HCT116 (cell line): ENCODE measurements at regions not wholly inside any gene's neighbourhood (a gene's known extent, or its start where the extent isn't known, plus 50 kb on each side); places are given as distances from the start of the nearest gene placed in this dataset.

Source experiments
- ATAC-seq: fragments of 200-7000 bp; cut with Tn5 transposase; 2 replicates; pipeline ENCODE4 v1.9.1; 2020; ENCODE audit warnings: mild to moderate bottlenecking, moderate library complexity
- BruUV-seq: library from RNA; stranded (reverse); fragments of 400-500 nt; replicated peaks from 2 replicates; lab custom pipeline; 2021; lab: Mats Ljungman, UMichigan
- CTCF ChIA-PET: fragments of 300-600 bp; sonication (Branson Sonifier 250); formaldehyde crosslinking; loops from one replicate; lab custom pipeline; 2021; ENCODE audit warnings: antibody characterized with exemption; lab: Charles Lee
- POLR2A ChIA-PET: fragments of 300-600, 350-600 bp; sonication (Branson Sonifier 250); formaldehyde crosslinking; loops from one replicate; lab custom pipeline; 2021; ENCODE audit warnings: antibody characterized with exemption; lab: Charles Lee
- RAD21 ChIA-PET, 2 experiments: fragments of 300-600 bp; sonication (Branson Sonifier 250); formaldehyde crosslinking; loops; one replicate each; lab custom pipeline; 2023; ENCODE audit warnings: low total read pairs in 2 of 2; ENCODE audit not compliant: uncharacterized antibody in 2 of 2, unreplicated experiment in 2 of 2, low non-redundant PET in 1 of 2; lab: Charles Lee
- DNase-seq: peaks from one replicate; pipeline ENCODE4 v3.0.0-alpha.2; 2010; ENCODE audit warnings: low read depth, low spot score
- H2AFZ ChIP-seq: fragments of 200-600 bp; shearing (Covaris generic), sonication (generic); 2 replicates; pipeline ENCODE4 v1.6.1; 2017; ENCODE audit warnings: low read depth, mixed run types, mixed read lengths, antibody characterized with exemption, low read length; ENCODE audit not compliant: poor library complexity, severe bottlenecking
- H3K27ac ChIP-seq: 2 replicates; pipeline ENCODE4 v1.5.1; 2012; ENCODE audit warnings: low read depth, low read length
- H3K27me3 ChIP-seq: fragments of 200-600 bp; sonication (generic); 2 replicates; pipeline ENCODE4 v1.6.1; 2016; ENCODE audit warnings: mixed run types, low read length, mixed read lengths; ENCODE audit not compliant: insufficient read depth
- H3K36me3 ChIP-seq, 2 experiments: fragments of 200-500 bp in 1 of 2; fragments of 200-600 bp in 1 of 2; sonication (Bioruptor generic) in 1 of 2; sonication (generic) in 1 of 2; 2 replicates each; pipeline versions ENCODE4 v1.5.1 to v1.6.1; 2014 to 2016; ENCODE audit warnings: low read length in 2 of 2, inconsistent platforms in 1 of 2, mixed read lengths in 1 of 2, mixed run types in 1 of 2; ENCODE audit not compliant: insufficient read depth in 2 of 2, control insufficient read depth in 1 of 2
- H3K4me1 ChIP-seq, 2 experiments: fragments of 200-600 bp in 1 of 2; sonication (generic) in 1 of 2; 2 replicates each; pipeline versions ENCODE4 v1.5.1 to v1.6.1; 2012 to 2017; ENCODE audit warnings: low read length in 2 of 2, inconsistent platforms in 1 of 2, mild to moderate bottlenecking in 1 of 2, mixed read lengths in 1 of 2, mixed run types in 1 of 2, moderate library complexity in 1 of 2; ENCODE audit not compliant: insufficient read depth in 2 of 2, control insufficient read depth in 1 of 2
- H3K4me2 ChIP-seq: fragments of 200-600 bp; sonication (generic); 2 replicates; pipeline ENCODE4 v1.6.1; 2017; ENCODE audit warnings: mixed run types, low read length, mixed read lengths
- H3K4me3 ChIP-seq, 2 experiments: fragments of 200-600 bp in 1 of 2; sonication (generic) in 1 of 2; replicated peaks in 1 of 2; 2 replicates each; pipeline ENCODE4 v1.5.1; 2011 to 2016; ENCODE audit warnings: low read length in 2 of 2, control low read depth in 1 of 2, low read depth in 1 of 2, mild to moderate bottlenecking in 1 of 2, mixed read lengths in 1 of 2, mixed run types in 1 of 2
- H3K79me2 ChIP-seq: fragments of 200-600 bp; sonication (generic); 2 replicates; pipeline ENCODE4 v1.6.1; 2017; ENCODE audit warnings: mild to moderate bottlenecking, mixed run types, low read length, moderate library complexity, mixed read lengths; ENCODE audit not compliant: insufficient read depth
- H3K9ac ChIP-seq: fragments of 200-600 bp; sonication (generic); 2 replicates; pipeline ENCODE4 v1.6.1; 2016; ENCODE audit warnings: low read length, mixed read lengths
- H3K9me2 ChIP-seq: fragments of 200-600 bp; sonication (generic), shearing (Covaris generic); 2 replicates; pipeline ENCODE4 v1.6.1; 2017; ENCODE audit warnings: mixed run types, mild to moderate bottlenecking, moderate library complexity; ENCODE audit not compliant: insufficient read depth
- H3K9me3 ChIP-seq, 2 experiments: fragments of 200-500 bp in 1 of 2; fragments of 200-600 bp in 1 of 2; sonication (Bioruptor generic) in 1 of 2; sonication (generic) in 1 of 2; 2 replicates each; pipeline ENCODE4 v1.6.1; 2014 to 2017; ENCODE audit warnings: low read length in 2 of 2, mixed read lengths in 2 of 2, inconsistent platforms in 1 of 2, low read depth in 1 of 2, mild to moderate bottlenecking in 1 of 2, mixed run types in 1 of 2, moderate library complexity in 1 of 2; ENCODE audit not compliant: control insufficient read depth in 1 of 2, insufficient read depth in 1 of 2
- H4K20me1 ChIP-seq: fragments of 200-600 bp; sonication (generic), shearing (Covaris generic); 2 replicates; pipeline ENCODE4 v1.6.1; 2017; ENCODE audit warnings: mixed run types, mild to moderate bottlenecking, moderate library complexity; ENCODE audit not compliant: insufficient read depth
- JUND ChIP-seq: IDR thresholded peaks from 2 replicates; pipeline ENCODE4 v1.6.1; 2012
- SRF ChIP-seq: IDR thresholded peaks from 2 replicates; pipeline ENCODE4 v1.6.1; 2012; ENCODE audit warnings: low read depth
- intact Hi-C: fragments of 100-400 bp; cut with micrococcal nuclease; formaldehyde crosslinking; loops from 2 replicates; pipeline ENCODE4 v1.10.0; 2022
- TF ChIP-seq, protein P1 (sequence below), 3 experiments: fragments of 200-600 bp in 1 of 3; sonication (generic) in 1 of 3; IDR thresholded peaks in 2 of 3; conservative IDR thresholded peaks in 1 of 3; 2 replicates each; pipeline ENCODE4 v1.5.1; 2012 to 2017; ENCODE audit warnings: low read depth in 2 of 3, low read length in 2 of 3, antibody characterized with exemption in 1 of 3, borderline replicate concordance in 1 of 3, control low read depth in 1 of 3, mild to moderate bottlenecking in 1 of 3, mixed read lengths in 1 of 3, mixed run types in 1 of 3, moderate library complexity in 1 of 3; ENCODE audit not compliant: insufficient read depth in 1 of 3

- H3K27ac ChIP-seq, result no peak overlapping the region
- ATAC-seq (no peak), DNase-seq (no peak)
- no peak for TF ChIP-seq JUND
- CTCF ChIA-PET, result no interaction called here
- H3K9me2 ChIP-seq, result no peaks in the 10 kb centered on the region
- RAD21 ChIA-PET, result no interaction called here
- H3K79me2 ChIP-seq, result no peaks in the 10 kb centered on the region
- POLR2A ChIA-PET, result no interaction called here
- intact Hi-C loops, result no loop called here
- no peaks in the 10 kb centered on the region for H3K9me3 ChIP-seq
- H3K27me3 ChIP-seq, result no peaks in the 10 kb centered on the region
- no peaks in the 10 kb centered on the region for H4K20me1 ChIP-seq
- no peak overlapping the region for H3K4me2 ChIP-seq
- peaks cover 0 to 16% of the 10 kb centered on the region in 2 experiments; a peak in 3 of 4 replicates for H3K4me1 ChIP-seq
- H3K4me3 ChIP-seq, result no peak overlapping the region
- H3K9ac ChIP-seq, result no peak overlapping the region
- no peak overlapping the region for H2AFZ ChIP-seq
- no TSS peak for BruUV-seq
- H3K36me3 ChIP-seq, result no peaks in the 10 kb centered on the region
These were observed 119.6 kb downstream of the CBLL2 start for GRCh38 chrX:22392133-22392948.

DNA sequence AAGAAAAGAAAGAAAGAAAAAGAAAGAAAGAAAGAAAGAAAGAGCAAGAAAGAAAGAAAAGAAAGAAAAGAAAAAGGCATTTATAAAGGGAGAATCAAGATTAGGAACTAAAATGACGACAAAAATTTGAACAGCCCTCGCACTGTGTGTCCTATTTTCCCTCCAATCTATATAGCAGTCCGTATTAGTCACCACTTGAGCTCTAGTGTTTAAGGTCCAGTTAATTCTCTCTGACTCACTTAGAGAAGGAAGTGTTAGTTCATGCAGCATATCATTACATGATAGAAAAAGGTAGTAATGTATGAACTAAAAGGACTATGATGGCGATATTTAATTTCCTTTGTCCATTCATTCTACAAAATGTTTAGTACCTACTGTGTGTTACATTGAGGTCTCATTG lies 122.7 kb downstream of the CBLL2 start:
- POLR2A ChIA-PET, result no interaction called here
- intact Hi-C loops, result no loop called here
- TF ChIP-seq, protein P1, sequence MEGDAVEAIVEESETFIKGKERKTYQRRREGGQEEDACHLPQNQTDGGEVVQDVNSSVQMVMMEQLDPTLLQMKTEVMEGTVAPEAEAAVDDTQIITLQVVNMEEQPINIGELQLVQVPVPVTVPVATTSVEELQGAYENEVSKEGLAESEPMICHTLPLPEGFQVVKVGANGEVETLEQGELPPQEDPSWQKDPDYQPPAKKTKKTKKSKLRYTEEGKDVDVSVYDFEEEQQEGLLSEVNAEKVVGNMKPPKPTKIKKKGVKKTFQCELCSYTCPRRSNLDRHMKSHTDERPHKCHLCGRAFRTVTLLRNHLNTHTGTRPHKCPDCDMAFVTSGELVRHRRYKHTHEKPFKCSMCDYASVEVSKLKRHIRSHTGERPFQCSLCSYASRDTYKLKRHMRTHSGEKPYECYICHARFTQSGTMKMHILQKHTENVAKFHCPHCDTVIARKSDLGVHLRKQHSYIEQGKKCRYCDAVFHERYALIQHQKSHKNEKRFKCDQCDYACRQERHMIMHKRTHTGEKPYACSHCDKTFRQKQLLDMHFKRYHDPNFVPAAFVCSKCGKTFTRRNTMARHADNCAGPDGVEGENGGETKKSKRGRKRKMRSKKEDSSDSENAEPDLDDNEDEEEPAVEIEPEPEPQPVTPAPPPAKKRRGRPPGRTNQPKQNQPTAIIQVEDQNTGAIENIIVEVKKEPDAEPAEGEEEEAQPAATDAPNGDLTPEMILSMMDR (IDR thresholded peaks at IDR 0.05 in 2 of 3, conservative IDR thresholded peaks at IDR 0.05 in 1 of 3; ENCODE audit: borderline replicate concordance in 1 of 3, insufficient read depth in 1 of 3, low read depth in 2 of 3, low read length in 2 of 3), result no peak
- TF ChIP-seq SRF, result no peak
- TF ChIP-seq, all 23 proteins: peak for 0
- H3K4me2 ChIP-seq, result no peak overlapping the region
- no peaks in the 10 kb centered on the region for H3K36me3 ChIP-seq
- no peak overlapping the region for H3K27ac ChIP-seq
- no peaks in the 10 kb centered on the region for H3K9me2 ChIP-seq
- BruUV-seq, result no TSS peak
- H2AFZ ChIP-seq, result no peak overlapping the region
- H3K27me3 ChIP-seq, result no peaks in the 10 kb centered on the region
- CTCF ChIA-PET, result no interaction called here
- H3K4me1 ChIP-seq, result peaks cover 3 to 12% of the 10 kb centered on the region in 2 experiments; a peak in 3 of 4 replicates
- RAD21 ChIA-PET, result no interaction called here
- H4K20me1 ChIP-seq, result no peaks in the 10 kb centered on the region
- ATAC-seq (no peak), DNase-seq (no peak)
- no peaks in the 10 kb centered on the region for H3K9me3 ChIP-seq
- H3K4me3 ChIP-seq, result no peak overlapping the region
- H3K79me2 ChIP-seq, result no peaks in the 10 kb centered on the region
- no peak overlapping the region for H3K9ac ChIP-seq
